GM23338 (cell line): ENCODE measurements at regions not wholly inside any gene's neighbourhood (a gene's known extent, or its start where the extent isn't known, plus 50 kb on each side); places are given as distances from the start of the nearest gene placed in this dataset.

Experiments used
- CREB1 ChIP-seq: fragments of 250-450 bp; sonication (Bioruptor Pico); IDR thresholded peaks from 2 replicates; pipeline ENCODE4 v1.5.0; 2020; ENCODE audit warnings: low read depth, mild to moderate bottlenecking, moderate library complexity
- CTCF ChIP-seq, 2 experiments: fragments of 200-600 bp in 1 of 2; sonication (generic) in 1 of 2; conservative IDR thresholded peaks; 2 replicates each; pipeline versions ENCODE4 v1.5.1 to v1.6.1; 2016 to 2017; ENCODE audit warnings: antibody characterized with exemption in 2 of 2, low read depth in 2 of 2, mild to moderate bottlenecking in 2 of 2, moderate library complexity in 1 of 2
- EZH2 ChIP-seq: fragments of 200-600 bp; sonication (generic); IDR thresholded peaks from one replicate; pipeline ENCODE4 v1.8.0; 2017; ENCODE audit warnings: antibody characterized with exemption, mild to moderate bottlenecking, low read depth; ENCODE audit not compliant: unreplicated experiment
- EZH2phosphoT487 ChIP-seq: fragments of 200-600 bp; sonication (generic); IDR thresholded peaks from one replicate; pipeline ENCODE4 v1.8.1; 2018; ENCODE audit warnings: antibody characterized with exemption; ENCODE audit not compliant: unreplicated experiment
- JUNB ChIP-seq: IDR thresholded peaks from one replicate; pipeline ENCODE4 v1.6.1; 2016; ENCODE audit warnings: antibody characterized with exemption; ENCODE audit not compliant: unreplicated experiment
- NANOG ChIP-seq: IDR thresholded peaks from 2 replicates; pipeline ENCODE4 v1.6.1; 2016; ENCODE audit warnings: antibody characterized with exemption, borderline replicate concordance
- POLR2AphosphoS5 ChIP-seq: IDR thresholded peaks from 2 replicates; pipeline ENCODE4 v1.6.1; 2016; ENCODE audit warnings: antibody characterized with exemption, low read depth
- REST ChIP-seq: IDR thresholded peaks from one replicate; pipeline ENCODE4 v1.6.1; 2018; ENCODE audit warnings: antibody characterized with exemption; ENCODE audit not compliant: unreplicated experiment
- ZNF114 ChIP-seq: fragments of 250-450 bp; sonication (Bioruptor Pico); IDR thresholded peaks from 2 replicates; pipeline ENCODE4 v1.5.0; 2020; ENCODE audit warnings: mild to moderate bottlenecking, moderate library complexity
- ZNF331 ChIP-seq: fragments of 250-450 bp; sonication (Bioruptor Pico); IDR thresholded peaks from 2 replicates; pipeline ENCODE4 v1.5.0; 2020; ENCODE audit warnings: low read depth, mild to moderate bottlenecking, moderate library complexity
- TF ChIP-seq, protein P1 (sequence below): IDR thresholded peaks from 2 replicates; pipeline ENCODE4 v1.6.1; 2016; ENCODE audit warnings: antibody characterized with exemption

DNA sequence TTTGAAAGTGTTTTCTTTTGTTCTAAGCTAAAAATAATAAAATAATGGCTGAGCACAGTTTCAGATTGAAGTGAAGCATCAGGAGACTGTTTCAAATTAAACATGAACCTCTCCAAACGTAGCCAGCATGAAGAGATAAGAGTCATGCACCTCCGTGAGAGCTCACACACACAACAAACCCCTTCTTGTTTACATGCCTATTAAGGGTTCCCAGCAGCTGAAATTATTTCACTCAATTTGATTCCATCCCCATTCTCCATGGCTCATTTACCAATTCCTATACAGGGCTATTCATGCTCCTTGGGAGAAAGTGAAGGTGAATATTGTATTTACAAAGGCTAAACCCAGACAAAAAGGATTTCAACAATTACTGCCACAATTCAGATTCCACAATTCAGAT lies 954.1 kb upstream of the INTU start:
- no peak for TF ChIP-seq EZH2phosphoT487
- no peak for TF ChIP-seq CTCF (conservative IDR thresholded peaks at IDR 0.05; ENCODE audit: low read depth in 2 of 2)
- no peak for TF ChIP-seq JUNB
- no peak for TF ChIP-seq CREB1
- no peak for TF ChIP-seq REST
- no peak for TF ChIP-seq NANOG
- no peak for TF ChIP-seq POLR2AphosphoS5
- no peak for TF ChIP-seq EZH2
- no peak for TF ChIP-seq ZNF331 (CRISPR knock-in tag)
- TF ChIP-seq ZNF114: no peak
- TF ChIP-seq, protein P1, sequence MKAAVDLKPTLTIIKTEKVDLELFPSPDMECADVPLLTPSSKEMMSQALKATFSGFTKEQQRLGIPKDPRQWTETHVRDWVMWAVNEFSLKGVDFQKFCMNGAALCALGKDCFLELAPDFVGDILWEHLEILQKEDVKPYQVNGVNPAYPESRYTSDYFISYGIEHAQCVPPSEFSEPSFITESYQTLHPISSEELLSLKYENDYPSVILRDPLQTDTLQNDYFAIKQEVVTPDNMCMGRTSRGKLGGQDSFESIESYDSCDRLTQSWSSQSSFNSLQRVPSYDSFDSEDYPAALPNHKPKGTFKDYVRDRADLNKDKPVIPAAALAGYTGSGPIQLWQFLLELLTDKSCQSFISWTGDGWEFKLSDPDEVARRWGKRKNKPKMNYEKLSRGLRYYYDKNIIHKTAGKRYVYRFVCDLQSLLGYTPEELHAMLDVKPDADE: no peak
